ENCODE measurements at regions not wholly inside any gene's neighbourhood (a gene's known extent, or its start where the extent isn't known, plus 50 kb on each side); places are given as distances from the start of the nearest gene placed in this dataset.

DNA sequence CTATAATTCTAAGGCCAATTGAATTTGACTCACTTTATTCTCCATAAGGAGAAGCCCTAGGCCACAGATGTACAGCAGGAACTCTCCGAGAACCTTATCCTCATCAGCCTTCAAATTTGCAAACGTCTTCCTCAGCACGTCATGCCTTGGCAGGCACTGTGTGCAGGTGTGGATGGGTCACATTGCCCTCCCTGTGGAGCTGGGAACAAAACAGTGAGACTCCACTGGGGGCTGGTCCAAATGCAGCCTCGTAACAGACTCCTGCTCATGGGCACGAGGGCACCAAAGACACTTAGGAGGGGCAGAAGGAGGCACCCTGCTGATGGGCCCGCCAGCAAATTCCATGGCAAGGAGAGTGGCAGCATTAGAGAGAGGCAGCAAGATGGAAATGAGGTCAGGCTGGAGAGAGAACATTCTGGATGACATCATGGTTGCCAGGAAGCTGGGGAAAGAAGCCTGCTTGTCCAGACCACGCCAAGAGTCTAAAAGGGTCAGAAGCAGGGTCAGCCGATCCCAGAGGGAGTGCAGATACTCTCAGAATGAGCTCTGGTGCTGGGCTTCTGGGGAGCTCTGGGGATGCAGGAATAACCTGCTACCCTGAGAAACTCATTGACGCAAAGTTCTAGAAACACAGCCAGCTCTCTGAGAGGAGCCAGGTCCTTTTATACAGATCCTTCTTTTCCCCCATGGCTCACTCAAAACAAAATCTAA, 242.2 kb downstream of the B3GLCT start:
- peak overlapping the region; percentile 65 for H3K27ac ChIP-seq (replicated peaks)
- intact Hi-C loops (cut with micrococcal nuclease), result no loop called here

DNA sequence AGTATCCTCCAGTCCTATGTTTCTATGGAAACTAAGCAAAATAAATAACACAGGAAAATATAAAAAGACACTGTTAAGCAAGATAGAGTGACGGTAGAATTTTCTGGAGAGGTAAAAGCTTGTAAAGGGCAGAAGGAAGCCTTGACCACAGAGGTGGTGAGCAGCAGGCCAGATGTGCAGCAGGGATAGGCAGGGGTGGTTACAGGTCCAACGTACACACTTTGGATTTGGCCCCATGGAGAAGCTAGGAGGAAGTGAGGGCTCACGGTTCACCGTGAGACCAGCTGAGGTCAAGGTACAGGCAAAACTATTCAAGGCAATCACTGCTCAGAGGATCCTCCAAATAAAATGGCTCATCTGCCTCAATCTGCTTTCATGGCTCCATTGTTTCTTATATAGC, 242.8 kb downstream of the B3GLCT start:
- TF ChIP-seq, protein P1, sequence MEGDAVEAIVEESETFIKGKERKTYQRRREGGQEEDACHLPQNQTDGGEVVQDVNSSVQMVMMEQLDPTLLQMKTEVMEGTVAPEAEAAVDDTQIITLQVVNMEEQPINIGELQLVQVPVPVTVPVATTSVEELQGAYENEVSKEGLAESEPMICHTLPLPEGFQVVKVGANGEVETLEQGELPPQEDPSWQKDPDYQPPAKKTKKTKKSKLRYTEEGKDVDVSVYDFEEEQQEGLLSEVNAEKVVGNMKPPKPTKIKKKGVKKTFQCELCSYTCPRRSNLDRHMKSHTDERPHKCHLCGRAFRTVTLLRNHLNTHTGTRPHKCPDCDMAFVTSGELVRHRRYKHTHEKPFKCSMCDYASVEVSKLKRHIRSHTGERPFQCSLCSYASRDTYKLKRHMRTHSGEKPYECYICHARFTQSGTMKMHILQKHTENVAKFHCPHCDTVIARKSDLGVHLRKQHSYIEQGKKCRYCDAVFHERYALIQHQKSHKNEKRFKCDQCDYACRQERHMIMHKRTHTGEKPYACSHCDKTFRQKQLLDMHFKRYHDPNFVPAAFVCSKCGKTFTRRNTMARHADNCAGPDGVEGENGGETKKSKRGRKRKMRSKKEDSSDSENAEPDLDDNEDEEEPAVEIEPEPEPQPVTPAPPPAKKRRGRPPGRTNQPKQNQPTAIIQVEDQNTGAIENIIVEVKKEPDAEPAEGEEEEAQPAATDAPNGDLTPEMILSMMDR (IDR thresholded peaks at IDR 0.05; ENCODE audit: borderline replicate concordance), result no peak
- intact Hi-C loops (cut with micrococcal nuclease), result no loop called here
- no peak for DNase-seq
- Histone ChIP-seq H3K27ac (replicated peaks) (peak overlapping the region; percentile 65), H3K4me3 (no peak overlapping the region), H3K9me3 (replicated peaks) (no peaks in the 10 kb centered on the region), H3K36me3 (no peaks in the 10 kb centered on the region), H3K27me3 (ENCODE audit: low read depth) (peaks cover 18% of the 10 kb centered on the region), H3K4me1 (peaks cover 12% of the 10 kb centered on the region)

More for the DNA sequence above, 242.2 kb downstream of the B3GLCT start:
- Histone ChIP-seq H3K4me1 (peaks cover 12% of the 10 kb centered on the region), H3K9me3 (replicated peaks) (no peaks in the 10 kb centered on the region), H3K4me3 (no peak overlapping the region), H3K36me3 (no peaks in the 10 kb centered on the region), H3K27me3 (ENCODE audit: low read depth) (peaks cover 25% of the 10 kb centered on the region)
- peak; percentile 81 for DNase-seq
- TF ChIP-seq, protein P1 (IDR thresholded peaks at IDR 0.05; ENCODE audit: borderline replicate concordance), result no peak

DNA sequence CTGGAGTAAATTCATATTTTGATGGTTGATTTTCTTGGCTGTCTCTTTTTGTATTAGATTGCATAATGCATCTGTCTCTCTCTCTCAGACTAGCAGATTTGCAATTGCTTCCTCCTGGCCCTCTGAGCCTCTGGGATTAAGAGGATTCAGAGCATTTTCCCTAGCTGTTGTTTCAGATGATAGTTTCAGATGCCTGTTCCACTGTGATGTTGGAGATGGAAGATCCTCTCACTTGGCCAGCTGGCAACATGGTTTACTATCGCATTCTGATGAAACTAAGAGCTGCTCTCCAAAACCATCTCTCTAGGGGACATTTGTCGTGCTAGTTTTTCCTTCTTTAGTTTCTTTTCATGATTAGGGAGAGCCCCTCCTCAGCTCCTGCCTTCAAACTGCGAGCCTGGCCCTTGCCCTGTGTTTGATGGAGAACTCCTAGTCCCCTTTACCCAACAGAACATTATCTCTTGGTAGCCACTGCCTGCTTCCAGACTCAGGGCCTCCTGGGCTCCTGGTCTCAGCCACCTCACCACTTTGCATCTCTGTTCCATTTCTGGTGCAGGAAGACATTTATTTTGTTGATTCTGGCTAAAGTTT, 244.6 kb downstream of the B3GLCT start:
- intact Hi-C loops (cut with micrococcal nuclease), result no loop called here
- DNase-seq, result peak; percentile 31
- peak overlapping the region; percentile 65 for H3K27ac ChIP-seq (replicated peaks)

DNA sequence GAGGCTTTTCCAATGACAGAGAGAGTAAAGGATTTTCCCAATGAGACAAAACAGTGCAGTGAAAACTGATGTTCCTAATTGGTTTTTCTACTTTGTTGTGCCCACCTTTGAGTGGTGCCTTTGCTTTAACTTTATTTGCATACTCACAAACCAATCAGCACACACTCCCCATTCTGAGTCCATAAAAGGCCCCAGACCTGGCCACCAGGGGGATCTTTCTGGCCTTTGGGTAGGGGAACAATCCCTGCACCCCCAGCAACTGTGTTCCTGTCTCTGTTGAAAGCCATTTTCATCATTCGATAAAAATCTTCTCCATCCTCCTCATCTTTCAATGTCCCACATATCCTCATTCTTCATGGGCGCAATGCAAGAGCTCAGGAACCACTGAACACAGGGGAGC, 252.8 kb downstream of the B3GLCT start:
- H3K9me3 ChIP-seq (replicated peaks), result no peaks in the 10 kb centered on the region
- H3K27ac ChIP-seq (replicated peaks), result no peak overlapping the region
- TF ChIP-seq, protein P1 (IDR thresholded peaks at IDR 0.05; ENCODE audit: borderline replicate concordance), result no peak
- intact Hi-C loops (cut with micrococcal nuclease), result no loop called here
- H3K36me3 ChIP-seq, result no peaks in the 10 kb centered on the region
- H3K4me1 ChIP-seq, result no peaks in the 10 kb centered on the region
- no peak for DNase-seq
- H3K4me3 ChIP-seq, result no peak overlapping the region
- H3K27me3 ChIP-seq (ENCODE audit: low read depth), result peaks cover 4% of the 10 kb centered on the region

More for the DNA sequence above, 244.6 kb downstream of the B3GLCT start:
- H3K9me3 ChIP-seq (replicated peaks), result no peaks in the 10 kb centered on the region
- H3K4me3 ChIP-seq, result no peak overlapping the region
- TF ChIP-seq, protein P1 (IDR thresholded peaks at IDR 0.05; ENCODE audit: borderline replicate concordance), result no peak
- H3K27me3 ChIP-seq (ENCODE audit: low read depth), result peaks cover 7% of the 10 kb centered on the region
- H3K4me1 ChIP-seq, result peaks cover 12% of the 10 kb centered on the region
- H3K36me3 ChIP-seq, result no peaks in the 10 kb centered on the region

DNA sequence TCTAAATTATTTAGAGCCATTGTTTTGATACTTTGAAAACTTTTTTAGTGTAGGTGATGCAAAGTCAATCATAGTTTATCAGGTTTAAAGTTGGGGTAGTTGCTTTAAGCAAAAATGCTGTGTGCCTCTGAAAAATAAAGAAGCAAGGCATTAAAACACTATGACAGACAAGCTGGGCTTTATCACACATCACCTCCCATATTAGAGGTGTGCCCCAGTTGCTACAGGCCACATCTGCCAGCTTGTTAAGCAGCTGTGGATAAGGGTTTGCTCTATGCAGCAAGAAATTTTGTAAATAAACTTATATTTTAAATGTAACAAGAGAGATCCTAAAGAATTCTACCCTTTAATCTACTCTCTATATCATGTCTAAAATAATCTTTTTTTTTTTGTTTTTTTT, 255.8 kb downstream of the B3GLCT start:
- Histone ChIP-seq H3K27ac (replicated peaks) (no peak overlapping the region), H3K9me3 (replicated peaks) (peaks cover 5% of the 10 kb centered on the region), H3K4me1 (no peaks in the 10 kb centered on the region), H3K27me3 (ENCODE audit: low read depth) (peaks cover 4% of the 10 kb centered on the region), H3K36me3 (no peaks in the 10 kb centered on the region), H3K4me3 (no peak overlapping the region)
- no peak for DNase-seq
- TF ChIP-seq, protein P1 (IDR thresholded peaks at IDR 0.05; ENCODE audit: borderline replicate concordance), result no peak
- intact Hi-C loops (cut with micrococcal nuclease), result no loop called here

All from left ventricle myocardium inferior (tissue), 1 donor.